LNCAP (cell line): ENCODE measurements at regions not wholly inside any gene's neighbourhood (a gene's known extent, or its start where the extent isn't known, plus 50 kb on each side); places are given as distances from the start of the nearest gene placed in this dataset.

Source experiments
- CTCF ChIP-seq: fragments of 450-650 bp; IDR thresholded peaks from 2 replicates; pipeline ENCODE4 v1.5.1; 2017; ENCODE audit warnings: mild to moderate bottlenecking

- TF ChIP-seq CTCF, result no peak
These were observed 94.3 kb downstream of the RFLNA start for GRCh38 chr12:124389138-124389724.

- TF ChIP-seq CTCF, result no peak
These were observed 93.8 kb downstream of the RFLNA start for GRCh38 chr12:124388679-124389137.

- no peak for TF ChIP-seq CTCF
These were observed 93.3 kb downstream of the RFLNA start for GRCh38 chr12:124388038-124388671.

- TF ChIP-seq CTCF, result no peak
These were observed 92.6 kb downstream of the RFLNA start for GRCh38 chr12:124387528-124387911.

GRCh38 chr12:124386661-124387527, 92.0 kb downstream of the RFLNA start:
- TF ChIP-seq CTCF, result no peak

- TF ChIP-seq CTCF, result no peak
These were observed 91.2 kb downstream of the RFLNA start for GRCh38 chr12:124386059-124386458.

- no peak for TF ChIP-seq CTCF
These were observed 90.5 kb downstream of the RFLNA start for GRCh38 chr12:124385219-124385969.
